ENCODE measurements at regions not wholly inside any gene's neighbourhood (a gene's known extent, or its start where the extent isn't known, plus 50 kb on each side); places are given as distances from the start of the nearest gene placed in this dataset.

- TF ChIP-seq CTCF (optimal IDR thresholded peaks at IDR 0.05 in 1 of 3, IDR thresholded peaks at IDR 0.05 in 1 of 3, conservative IDR thresholded peaks at IDR 0.05 in 1 of 3; ENCODE audit: extremely low read depth in 1 of 3, insufficient read depth in 2 of 3, low read length in 3 of 3) (no peak), EZH2 (IDR thresholded peaks at IDR 0.05; ENCODE audit: low read length) (no peak)
Measured at GRCh38 chr10:56472978-56473377, 111.9 kb upstream of the ZWINT start.

Data from keratinocyte (primary cell).